OCI-LY1 (cell line): ENCODE measurements at regions not wholly inside any gene's neighbourhood (a gene's known extent, or its start where the extent isn't known, plus 50 kb on each side); places are given as distances from the start of the nearest gene placed in this dataset.

Experiments used
- H2AFZ ChIP-seq: fragments of 200-600 bp; sonication (generic), shearing (Covaris generic); 2 replicates; pipeline ENCODE4 v1.6.0; 2014; ENCODE audit warnings: antibody characterized with exemption, mild to moderate bottlenecking, low read length
- H3F3A ChIP-seq: fragments of 200-600 bp; sonication (generic), shearing (Covaris generic); 2 replicates; pipeline ENCODE4 v1.6.0; 2014; ENCODE audit warnings: mild to moderate bottlenecking, antibody characterized with exemption, low read length, moderate library complexity; ENCODE audit not compliant: insufficient read depth
- H3K27ac ChIP-seq: fragments of 200-600 bp; sonication (generic); 2 replicates; pipeline ENCODE4 v1.5.1; 2014; ENCODE audit warnings: low read length, mixed run types, mild to moderate bottlenecking, low read depth; ENCODE audit not compliant: poor library complexity, severe bottlenecking
- H3K27me3 ChIP-seq: fragments of 200-600 bp; sonication (generic); 2 replicates; pipeline ENCODE4 v1.6.0; 2014; ENCODE audit warnings: antibody characterized with exemption, mild to moderate bottlenecking, low read length, moderate library complexity; ENCODE audit not compliant: insufficient read depth
- H3K36me3 ChIP-seq: fragments of 200-600 bp; sonication (generic); 2 replicates; pipeline ENCODE4 v1.6.1; 2014; ENCODE audit warnings: mild to moderate bottlenecking, antibody characterized with exemption, low read length, moderate library complexity, mixed read lengths; ENCODE audit not compliant: insufficient read depth
- H3K4me1 ChIP-seq: fragments of 200-600 bp; sonication (generic); 2 replicates; pipeline ENCODE4 v1.5.1; 2014; ENCODE audit warnings: mild to moderate bottlenecking, low read length, moderate library complexity; ENCODE audit not compliant: insufficient read depth, severe bottlenecking
- H3K4me2 ChIP-seq: fragments of 200-600 bp; sonication (generic), shearing (Covaris generic); 2 replicates; pipeline ENCODE4 v1.6.1; 2014; ENCODE audit warnings: low read length
- H3K4me3 ChIP-seq: fragments of 200-600 bp; sonication (generic); 2 replicates; pipeline ENCODE4 v1.5.1; 2014; ENCODE audit warnings: low read length, low read depth, mild to moderate bottlenecking, mixed read lengths; ENCODE audit not compliant: poor library complexity, severe bottlenecking
- H3K79me2 ChIP-seq: fragments of 200-600 bp; shearing (Covaris generic); 2 replicates; pipeline ENCODE4 v1.6.1; 2016; ENCODE audit warnings: mixed run types, low read length, mixed read lengths; ENCODE audit not compliant: insufficient read depth
- H3K9ac ChIP-seq: fragments of 200-600 bp; sonication (generic), shearing (Covaris generic); 2 replicates; pipeline ENCODE4 v1.6.1; 2014; ENCODE audit warnings: mild to moderate bottlenecking, low read length, mixed read lengths
- H3K9me2 ChIP-seq: fragments of 200-600 bp; sonication (generic), shearing (Covaris generic); 2 replicates; pipeline ENCODE4 v1.6.1; 2014; ENCODE audit warnings: low read depth, mild to moderate bottlenecking, low read length, mixed read lengths
- H3K9me3 ChIP-seq: fragments of 200-600 bp; shearing (Covaris generic); 2 replicates; pipeline ENCODE4 v1.6.1; 2014; ENCODE audit warnings: low read length, mixed read lengths
- H4K20me1 ChIP-seq: fragments of 200-600 bp; sonication (generic), shearing (Covaris generic); 2 replicates; pipeline ENCODE4 v1.6.0; 2016; ENCODE audit warnings: mild to moderate bottlenecking, low read length; ENCODE audit not compliant: insufficient read depth
- EZH2 ChIP-seq: fragments of 200-600 bp; sonication (generic), shearing (Covaris generic); IDR thresholded peaks from 2 replicates; pipeline ENCODE4 v1.8.0; 2017; ENCODE audit warnings: borderline replicate concordance, mixed run types, mild to moderate bottlenecking, antibody characterized with exemption, low read length, moderate library complexity, mixed read lengths
- TF ChIP-seq, protein P1 (sequence below): fragments of 200-600 bp; sonication (generic), shearing (Covaris generic); IDR thresholded peaks from 2 replicates; pipeline ENCODE4 v1.5.1; 2017; ENCODE audit warnings: mild to moderate bottlenecking, antibody characterized with exemption, low read length, moderate library complexity, mixed read lengths

DNA sequence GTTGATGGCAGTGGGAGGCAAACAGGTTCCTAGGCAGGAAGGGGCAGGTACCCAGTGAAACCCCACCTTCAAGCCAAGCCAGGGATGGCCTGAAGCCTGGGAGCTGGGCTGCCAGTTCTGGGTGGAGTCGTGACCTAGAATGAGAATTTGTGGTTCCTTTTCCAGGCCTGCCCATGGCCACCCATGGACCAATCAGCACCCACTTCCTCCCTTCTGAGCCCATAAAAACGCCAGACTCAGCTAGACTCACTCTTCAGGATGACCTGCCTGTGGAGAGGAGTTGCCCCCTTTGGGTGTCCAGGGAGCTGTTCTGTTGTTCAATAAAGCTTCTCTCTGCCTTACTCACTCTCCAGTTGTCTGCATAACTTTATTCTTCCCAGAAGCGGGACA is 144.0 kb upstream of the MRPS30 start:
- no peaks in the 10 kb centered on the region for H3K9me2 ChIP-seq
- H3K4me1 ChIP-seq = no peaks in the 10 kb centered on the region
- no peak overlapping the region for H2AFZ ChIP-seq
- H3K9ac ChIP-seq = no peak overlapping the region
- no peak overlapping the region for H3K27ac ChIP-seq
- no peaks in the 10 kb centered on the region for H3K9me3 ChIP-seq
- H3K4me3 ChIP-seq = no peak overlapping the region
- H3K27me3 ChIP-seq = no peaks in the 10 kb centered on the region
- H3K36me3 ChIP-seq = no peaks in the 10 kb centered on the region
- H3K79me2 ChIP-seq = no peaks in the 10 kb centered on the region
- TF ChIP-seq EZH2 = no peak
- TF ChIP-seq, protein P1, sequence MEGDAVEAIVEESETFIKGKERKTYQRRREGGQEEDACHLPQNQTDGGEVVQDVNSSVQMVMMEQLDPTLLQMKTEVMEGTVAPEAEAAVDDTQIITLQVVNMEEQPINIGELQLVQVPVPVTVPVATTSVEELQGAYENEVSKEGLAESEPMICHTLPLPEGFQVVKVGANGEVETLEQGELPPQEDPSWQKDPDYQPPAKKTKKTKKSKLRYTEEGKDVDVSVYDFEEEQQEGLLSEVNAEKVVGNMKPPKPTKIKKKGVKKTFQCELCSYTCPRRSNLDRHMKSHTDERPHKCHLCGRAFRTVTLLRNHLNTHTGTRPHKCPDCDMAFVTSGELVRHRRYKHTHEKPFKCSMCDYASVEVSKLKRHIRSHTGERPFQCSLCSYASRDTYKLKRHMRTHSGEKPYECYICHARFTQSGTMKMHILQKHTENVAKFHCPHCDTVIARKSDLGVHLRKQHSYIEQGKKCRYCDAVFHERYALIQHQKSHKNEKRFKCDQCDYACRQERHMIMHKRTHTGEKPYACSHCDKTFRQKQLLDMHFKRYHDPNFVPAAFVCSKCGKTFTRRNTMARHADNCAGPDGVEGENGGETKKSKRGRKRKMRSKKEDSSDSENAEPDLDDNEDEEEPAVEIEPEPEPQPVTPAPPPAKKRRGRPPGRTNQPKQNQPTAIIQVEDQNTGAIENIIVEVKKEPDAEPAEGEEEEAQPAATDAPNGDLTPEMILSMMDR = no peak
- no peaks in the 10 kb centered on the region for H3F3A ChIP-seq
- no peaks in the 10 kb centered on the region for H4K20me1 ChIP-seq
- H3K4me2 ChIP-seq = no peak overlapping the region

DNA sequence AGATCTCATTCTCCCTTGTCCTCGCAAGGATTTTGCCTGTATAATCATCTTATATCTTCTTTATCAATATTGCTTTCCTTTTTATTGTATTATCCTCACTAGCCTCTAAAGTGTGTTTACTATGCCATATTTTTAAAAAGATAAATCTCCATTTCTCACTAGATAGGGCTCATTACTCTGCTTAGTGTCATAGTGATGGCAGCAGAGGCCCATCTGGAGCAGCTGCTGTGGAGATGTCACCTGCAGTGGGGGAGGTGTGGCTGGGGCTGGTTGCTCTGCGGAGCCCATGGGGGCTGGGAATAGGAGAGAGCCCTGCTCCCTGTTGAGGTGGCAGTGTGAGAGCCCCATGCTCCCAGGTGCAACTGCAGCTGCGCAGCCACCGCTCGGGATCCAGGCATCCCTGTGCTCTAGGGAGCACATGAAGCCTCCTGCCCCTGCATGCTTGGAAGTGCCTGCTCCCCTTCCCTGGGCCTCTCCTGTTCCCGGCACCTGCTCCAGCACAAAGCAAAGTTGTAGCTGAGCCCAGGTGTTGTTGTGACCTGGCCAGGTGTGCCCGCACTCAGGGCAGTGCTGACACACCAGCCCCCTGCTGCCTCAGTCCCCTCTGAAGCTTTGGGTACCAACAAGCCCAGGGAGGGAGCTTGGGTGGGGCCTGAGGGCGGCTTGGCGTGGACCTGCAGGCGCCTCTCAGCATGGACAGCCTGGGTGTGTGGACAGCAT is 144.6 kb upstream of the MRPS30 start:
- Histone ChIP-seq H3K79me2 (no peaks in the 10 kb centered on the region), H3K27me3 (no peaks in the 10 kb centered on the region), H3K4me2 (no peak overlapping the region), H3F3A (no peaks in the 10 kb centered on the region), H4K20me1 (no peaks in the 10 kb centered on the region), H3K9ac (no peak overlapping the region), H3K9me2 (no peaks in the 10 kb centered on the region), H3K4me3 (no peak overlapping the region), H3K27ac (no peak overlapping the region), H2AFZ (no peak overlapping the region), H3K4me1 (no peaks in the 10 kb centered on the region), H3K36me3 (no peaks in the 10 kb centered on the region), H3K9me3 (no peaks in the 10 kb centered on the region)
- TF ChIP-seq, protein P1 = no peak
- no peak for TF ChIP-seq EZH2

DNA sequence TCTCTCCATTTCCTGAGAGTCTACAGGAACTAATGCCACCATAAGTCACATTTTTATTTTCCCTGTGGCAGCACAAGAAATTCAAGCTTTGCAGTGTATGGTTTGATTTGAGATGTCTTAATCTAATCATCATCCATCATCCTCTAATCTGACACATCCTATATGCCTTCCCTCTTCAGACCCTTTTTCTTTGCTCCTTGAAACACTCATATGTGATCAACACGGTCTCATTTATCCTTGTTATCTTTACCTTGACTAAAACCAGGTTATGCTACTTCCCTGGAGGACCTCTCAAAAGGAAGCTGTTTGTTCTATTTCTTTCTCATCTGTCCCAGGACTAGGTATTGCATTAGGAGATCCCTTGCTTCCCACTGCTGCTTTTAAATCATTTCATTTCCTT is 146.9 kb upstream of the MRPS30 start:
- Histone ChIP-seq H3K4me2 (no peak overlapping the region), H2AFZ (no peak overlapping the region), H3K9me2 (no peaks in the 10 kb centered on the region), H3K9me3 (no peaks in the 10 kb centered on the region), H3K36me3 (no peaks in the 10 kb centered on the region), H3K4me1 (no peaks in the 10 kb centered on the region), H3K27ac (no peak overlapping the region), H4K20me1 (no peaks in the 10 kb centered on the region), H3K9ac (no peak overlapping the region), H3K27me3 (no peaks in the 10 kb centered on the region), H3K4me3 (no peak overlapping the region), H3F3A (no peaks in the 10 kb centered on the region), H3K79me2 (no peaks in the 10 kb centered on the region)
- TF ChIP-seq EZH2 = no peak
- TF ChIP-seq, protein P1 = no peak
